Body of pancreas (tissue), 4 donors: ENCODE measurements at regions not wholly inside any gene's neighbourhood (a gene's known extent, or its start where the extent isn't known, plus 50 kb on each side); places are given as distances from the start of the nearest gene placed in this dataset.

Source experiments
- POLR2A ChIP-seq, 3 donors: fragments of 450-650 bp; IDR thresholded peaks; one replicate each; pipeline ENCODE4 v1.6.1; 2016; ENCODE audit warnings: antibody characterized with exemption in 3 of 3, mild to moderate bottlenecking in 2 of 3
- TF ChIP-seq, protein P1 (sequence below), 7 experiments: fragments of 450-650 bp in 4 of 7; fragments of 200-600 bp in 3 of 7; sonication (generic) in 3 of 7; IDR thresholded peaks; one replicate each; pipeline ENCODE4 v1.5.1; 2016 to 2019; ENCODE audit warnings: antibody characterized with exemption in 7 of 7

DNA sequence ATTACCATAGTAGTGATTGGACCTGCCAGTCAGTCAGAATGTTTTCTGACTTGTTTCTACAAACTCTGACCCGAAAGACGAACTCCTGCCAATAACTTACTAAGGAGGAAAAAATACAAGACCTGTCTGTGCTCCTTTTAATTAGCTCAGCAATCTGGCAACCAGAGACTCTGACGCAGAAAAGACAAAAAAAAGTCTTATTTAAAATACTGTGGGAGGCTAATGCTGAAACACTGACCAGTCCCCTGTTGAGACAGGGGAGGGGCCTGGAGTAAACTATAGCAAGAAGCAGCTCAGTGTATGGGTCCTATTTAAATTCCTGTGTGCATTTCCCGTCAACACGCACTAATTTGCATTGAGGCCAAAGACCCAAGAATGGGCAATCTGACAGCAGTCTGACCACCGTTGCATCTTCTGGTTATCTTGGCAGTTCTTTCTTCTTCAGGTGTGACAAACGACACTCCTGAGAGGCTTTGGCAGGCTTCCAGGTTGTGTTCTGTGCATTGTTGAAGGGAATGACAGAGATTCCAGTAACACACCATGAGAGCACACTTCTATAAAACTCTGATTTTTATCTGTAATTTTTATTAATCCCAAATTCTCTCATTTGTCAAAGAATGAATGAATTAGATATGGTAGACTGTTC is 1114.3 kb downstream of the IGSF11 start:
- TF ChIP-seq, protein P1, sequence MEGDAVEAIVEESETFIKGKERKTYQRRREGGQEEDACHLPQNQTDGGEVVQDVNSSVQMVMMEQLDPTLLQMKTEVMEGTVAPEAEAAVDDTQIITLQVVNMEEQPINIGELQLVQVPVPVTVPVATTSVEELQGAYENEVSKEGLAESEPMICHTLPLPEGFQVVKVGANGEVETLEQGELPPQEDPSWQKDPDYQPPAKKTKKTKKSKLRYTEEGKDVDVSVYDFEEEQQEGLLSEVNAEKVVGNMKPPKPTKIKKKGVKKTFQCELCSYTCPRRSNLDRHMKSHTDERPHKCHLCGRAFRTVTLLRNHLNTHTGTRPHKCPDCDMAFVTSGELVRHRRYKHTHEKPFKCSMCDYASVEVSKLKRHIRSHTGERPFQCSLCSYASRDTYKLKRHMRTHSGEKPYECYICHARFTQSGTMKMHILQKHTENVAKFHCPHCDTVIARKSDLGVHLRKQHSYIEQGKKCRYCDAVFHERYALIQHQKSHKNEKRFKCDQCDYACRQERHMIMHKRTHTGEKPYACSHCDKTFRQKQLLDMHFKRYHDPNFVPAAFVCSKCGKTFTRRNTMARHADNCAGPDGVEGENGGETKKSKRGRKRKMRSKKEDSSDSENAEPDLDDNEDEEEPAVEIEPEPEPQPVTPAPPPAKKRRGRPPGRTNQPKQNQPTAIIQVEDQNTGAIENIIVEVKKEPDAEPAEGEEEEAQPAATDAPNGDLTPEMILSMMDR (IDR thresholded peaks at IDR 0.05): no peak
- no peak for TF ChIP-seq POLR2A (IDR thresholded peaks at IDR 0.05)
